Endothelial cell of hepatic sinusoid (primary cell): ENCODE measurements at regions not wholly inside any gene's neighbourhood (a gene's known extent, or its start where the extent isn't known, plus 50 kb on each side); places are given as distances from the start of the nearest gene placed in this dataset.

Source experiments
- in situ Hi-C: cut with HindIII; loops from 2 replicates; pipeline ENCODE4 v1.10.0; 2017; ENCODE audit warnings: low sequenced_read_pairs

DNA sequence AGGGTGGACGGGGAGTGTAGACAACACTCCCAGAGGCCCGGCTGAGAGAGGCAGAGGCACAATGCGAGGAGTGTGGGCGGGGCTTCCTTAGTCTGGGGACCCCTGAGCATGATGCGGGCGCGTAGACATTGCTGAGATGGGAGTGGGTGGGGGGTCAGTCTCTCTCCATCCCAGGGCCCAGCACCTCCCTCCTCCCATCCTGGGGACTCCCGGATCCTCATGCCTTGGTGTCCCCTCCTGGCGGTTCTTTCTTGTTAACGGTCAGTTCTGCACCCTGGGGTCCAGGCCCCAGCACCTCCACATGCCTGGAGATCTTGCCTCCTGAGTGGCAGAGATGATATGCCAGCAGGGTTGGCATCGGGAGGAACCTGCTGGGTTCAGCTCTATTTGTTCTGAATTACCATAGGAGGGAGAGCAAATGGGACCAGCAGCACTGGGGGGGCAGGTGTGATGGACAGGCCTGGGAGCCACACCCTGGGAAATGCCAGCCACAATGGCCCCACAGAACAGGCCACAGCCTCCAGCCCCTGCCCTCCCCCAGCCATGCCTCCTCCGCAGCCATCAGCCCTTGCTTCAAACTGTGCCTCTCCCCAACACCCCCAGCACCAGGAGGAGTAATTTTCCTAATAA lies 55.7 kb downstream of the RTL6 start:
- in situ Hi-C loops: no loop called here

DNA sequence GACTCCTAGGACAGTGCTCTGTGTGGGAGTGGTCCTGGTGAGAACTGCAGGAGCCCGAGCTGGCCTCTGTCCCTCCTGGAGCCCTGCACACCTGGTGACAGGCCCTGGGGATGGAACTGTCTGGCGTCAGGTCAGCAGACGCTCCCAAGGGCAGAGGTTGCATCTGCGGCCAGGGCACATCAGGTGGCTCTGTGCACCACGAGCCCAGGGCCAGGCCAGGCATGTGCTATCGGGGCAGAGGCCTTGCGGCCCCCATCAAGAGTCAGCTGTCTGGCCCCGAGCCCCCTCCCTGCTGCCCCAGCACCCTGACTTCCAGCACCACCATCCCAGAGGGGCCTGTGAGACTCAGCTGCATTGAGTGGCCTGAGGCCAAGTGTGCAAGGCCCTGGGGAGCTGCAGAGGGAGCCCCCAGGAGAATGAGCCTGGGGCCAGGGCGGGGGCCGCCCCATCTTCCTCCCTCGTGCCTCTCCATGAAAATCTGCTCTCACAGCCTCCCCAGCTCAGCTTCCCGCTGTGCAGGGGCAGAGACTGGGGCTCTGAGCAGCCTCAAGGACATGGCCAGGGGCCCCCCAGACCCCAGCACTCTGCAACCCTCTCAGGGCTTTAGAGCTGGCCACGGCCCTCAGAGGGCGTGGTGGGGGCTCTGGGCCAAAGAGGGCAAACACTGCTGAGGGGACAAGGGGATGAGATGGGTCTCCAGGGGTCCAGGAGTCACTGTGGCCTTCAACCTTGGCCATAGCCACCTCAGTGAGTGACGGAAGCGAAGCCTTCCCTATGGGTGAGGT lies 56.4 kb downstream of the RTL6 start:
- in situ Hi-C loops: no loop called here

DNA sequence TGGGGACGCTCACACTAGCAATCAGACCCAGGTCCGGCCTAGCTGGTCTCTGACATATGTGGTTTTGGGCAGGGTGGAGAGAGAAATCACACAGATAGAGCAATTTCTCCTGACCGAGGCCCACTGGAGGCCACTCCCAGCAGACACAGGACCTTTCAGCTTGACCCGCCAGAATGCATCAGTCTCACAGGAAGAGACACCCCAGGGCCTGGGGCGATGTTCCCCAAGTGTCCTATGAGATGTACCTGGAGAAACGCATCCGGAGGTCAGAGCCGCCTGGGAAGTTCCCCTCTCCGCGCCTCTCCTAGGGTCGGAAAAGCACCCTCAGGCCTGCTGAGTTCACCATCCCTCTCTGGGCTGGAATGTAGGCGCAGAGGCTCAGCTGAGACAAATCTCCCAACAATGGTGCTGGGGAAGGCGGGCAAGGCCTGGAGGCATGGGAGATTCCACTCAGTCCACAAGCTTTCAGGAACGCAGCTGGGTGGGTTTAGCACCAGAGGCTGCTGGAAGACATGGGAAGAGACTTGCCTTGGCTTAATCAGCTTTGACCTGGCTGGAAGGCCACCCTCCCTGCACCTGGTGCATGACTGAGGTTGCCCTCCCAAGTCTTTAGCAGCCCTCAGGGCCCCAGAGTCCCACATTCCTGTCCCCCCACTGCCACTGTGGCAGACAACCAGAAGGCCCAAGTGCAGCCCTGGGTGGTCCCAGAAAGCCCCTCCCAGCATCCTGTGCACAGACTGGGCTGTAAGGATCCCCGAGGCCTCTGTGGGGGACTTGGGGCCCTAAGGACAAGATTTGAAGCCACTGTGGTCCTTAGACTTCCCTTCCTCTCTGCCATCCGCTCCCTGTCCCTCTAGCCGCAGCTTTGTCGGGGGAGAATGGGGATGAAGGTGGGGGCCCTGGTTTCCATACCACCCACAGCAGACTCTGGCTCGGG lies 57.5 kb downstream of the RTL6 start:
- in situ Hi-C loops: no loop called here

DNA sequence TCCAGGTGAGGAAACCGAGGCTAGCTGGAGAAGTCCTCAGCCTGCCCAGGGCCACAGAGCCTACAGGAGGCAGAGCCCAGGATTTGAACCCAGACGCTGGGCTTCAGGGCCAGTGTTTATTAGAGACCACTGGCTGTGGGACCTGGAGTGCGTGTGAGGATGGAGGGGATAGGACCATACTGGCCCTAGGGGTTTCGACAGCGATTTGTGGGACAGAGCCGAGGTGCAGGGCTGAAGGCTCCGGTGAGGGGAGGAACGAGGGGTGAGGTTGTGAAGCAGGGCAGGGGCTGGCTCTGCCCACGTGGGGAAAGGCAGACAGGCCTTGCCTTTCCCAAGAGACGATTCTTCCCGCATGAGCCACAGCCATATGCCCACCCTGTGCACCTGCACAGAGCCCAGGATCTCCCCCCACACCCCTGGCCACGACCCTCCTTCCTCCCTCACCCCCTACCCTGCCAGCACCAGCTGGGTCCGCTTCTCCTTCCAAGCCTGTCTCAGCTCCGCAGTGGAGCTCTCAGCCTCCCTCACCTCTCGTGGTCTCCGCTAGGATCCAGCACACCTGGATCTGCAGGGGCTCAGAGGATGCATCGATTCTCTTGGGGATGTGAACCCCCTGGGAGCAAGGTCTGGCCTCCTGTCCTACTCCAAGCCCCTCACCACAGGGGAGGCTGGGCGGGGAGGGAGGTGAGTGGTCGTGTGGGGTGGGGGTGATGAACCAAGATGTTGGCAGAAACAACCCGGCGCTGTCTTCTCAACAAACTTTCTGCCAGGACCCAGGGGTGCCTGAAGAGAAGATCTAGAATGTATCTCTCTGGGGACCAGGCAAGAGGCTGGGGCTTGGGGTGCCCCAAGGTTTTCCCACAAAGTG lies 58.4 kb downstream of the RTL6 start:
- in situ Hi-C loops: loop anchor here (5.0 kb wide), 2 partner anchors 57 to 88 kb away; no protein-coding TSS in a partner anchor

DNA sequence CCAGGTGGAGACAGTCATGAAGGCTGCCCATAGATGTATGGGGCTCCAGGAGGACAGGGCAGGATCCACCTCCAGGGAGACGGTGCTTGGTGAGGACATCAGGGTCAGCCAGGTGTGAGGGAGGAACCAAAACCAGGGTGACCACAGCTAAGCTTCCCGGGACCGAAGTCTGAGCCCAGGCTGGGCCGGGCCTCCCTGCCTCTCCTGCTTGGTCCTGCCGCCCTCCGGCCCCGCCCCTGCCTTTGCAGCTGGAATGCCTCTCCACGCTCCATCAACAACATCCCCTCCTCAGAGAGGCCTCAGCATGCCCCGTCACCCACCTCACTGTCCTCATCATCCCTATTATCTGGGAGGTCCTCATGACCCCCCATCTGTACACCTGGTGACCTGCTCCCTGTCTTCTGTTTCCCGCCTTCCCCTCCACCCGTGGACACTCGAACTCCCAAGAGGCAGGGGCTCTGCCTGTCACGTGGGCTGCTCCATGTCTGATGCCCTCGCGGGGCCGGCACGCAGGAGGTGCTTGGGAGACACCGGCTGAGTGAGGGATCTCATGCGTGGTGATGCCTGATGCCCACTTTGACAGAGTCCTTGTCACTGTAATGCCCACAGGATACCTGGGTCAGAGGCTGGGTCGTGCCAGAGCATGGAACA lies 59.4 kb downstream of the RTL6 start:
- in situ Hi-C loops: loop anchor here (5.0 kb wide), 2 partner anchors 56 to 89 kb away; no protein-coding TSS in a partner anchor

DNA sequence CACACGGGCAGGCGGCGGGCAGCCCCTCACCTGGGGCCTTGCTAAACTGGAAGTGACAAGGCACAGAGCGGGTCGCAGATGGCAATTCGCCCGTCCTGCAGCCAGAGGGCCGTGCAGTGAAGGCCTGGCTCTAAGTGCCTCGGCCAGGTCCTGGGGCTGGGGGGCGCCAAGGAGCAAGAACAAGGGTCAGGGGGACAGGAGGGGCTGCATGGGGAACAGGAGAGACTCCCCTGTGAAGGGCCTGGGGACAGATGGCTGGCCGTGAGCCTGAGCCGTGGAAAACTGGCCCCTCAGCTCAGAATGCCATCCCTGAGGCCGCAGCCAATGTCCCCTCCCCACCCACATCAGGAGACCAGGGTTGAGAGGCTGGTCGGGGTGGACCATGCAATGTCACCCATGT lies 60.0 kb downstream of the RTL6 start:
- in situ Hi-C loops: loop anchor here (5.0 kb wide), 2 partner anchors 56 to 89 kb away; no protein-coding TSS in a partner anchor

DNA sequence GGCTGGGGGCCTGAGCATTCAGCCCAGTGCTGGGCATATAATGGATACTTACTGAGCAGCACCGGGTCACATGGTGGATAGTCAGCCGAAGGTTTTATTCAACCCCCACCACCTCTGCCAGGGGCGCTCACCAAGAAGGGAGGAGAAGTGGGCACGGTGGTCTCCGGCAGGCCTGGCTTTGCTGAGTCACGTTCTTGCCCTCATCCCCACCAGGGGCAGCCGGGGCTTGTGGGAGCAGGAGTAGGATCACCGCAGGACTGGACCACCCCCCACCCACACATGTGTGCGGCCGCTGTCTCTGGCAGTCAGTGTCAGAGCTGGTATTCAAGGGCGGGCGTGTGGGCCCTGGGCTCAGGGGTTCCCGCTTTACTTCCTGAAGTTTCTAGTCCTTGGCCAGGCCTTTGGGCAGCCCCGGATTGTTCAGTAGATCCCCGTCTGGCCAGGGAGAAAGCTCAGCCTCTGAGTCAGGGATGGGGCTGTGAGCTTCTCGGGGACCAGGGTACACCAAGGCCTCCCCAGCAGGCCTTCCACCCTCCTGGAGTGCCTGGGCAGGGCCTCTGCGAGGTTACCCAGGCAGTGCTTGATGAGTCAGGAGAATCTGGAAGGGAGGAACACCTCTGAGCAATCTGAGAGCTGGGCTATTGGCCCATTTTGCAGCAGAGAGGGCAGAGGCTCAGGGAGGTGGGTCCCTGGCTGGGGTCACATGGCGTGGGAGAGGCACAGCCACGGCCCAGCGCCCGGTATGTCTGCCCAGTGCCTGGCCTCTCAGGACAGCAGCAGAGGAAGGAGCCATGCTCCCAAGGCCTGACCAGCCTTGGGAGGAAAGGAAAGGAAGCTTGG lies 60.6 kb downstream of the RTL6 start:
- in situ Hi-C loops: loop anchor here (5.0 kb wide), 2 partner anchors 55 to 90 kb away; no protein-coding TSS in a partner anchor

DNA sequence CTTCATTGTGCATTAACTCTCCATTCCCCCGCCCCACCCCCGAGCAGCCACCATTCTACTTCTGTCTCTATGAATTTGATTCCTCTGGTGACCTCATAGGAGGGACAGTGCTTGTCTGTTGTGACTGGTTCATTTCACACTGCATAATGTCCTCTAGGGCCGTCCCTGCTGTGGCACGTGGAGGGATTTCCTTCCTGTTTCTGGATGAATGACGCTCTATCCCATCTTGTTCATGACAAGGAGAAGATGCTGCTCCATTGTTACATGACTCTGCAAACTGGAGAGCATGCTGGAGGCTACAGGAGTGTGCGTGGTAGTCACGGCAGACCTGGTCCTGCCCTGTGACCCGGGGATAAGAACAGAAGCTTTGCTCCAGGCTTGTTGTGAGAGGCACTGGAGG lies 61.3 kb downstream of the RTL6 start:
- in situ Hi-C loops: loop anchor here (5.0 kb wide), 2 partner anchors 54 to 91 kb away; no protein-coding TSS in a partner anchor

DNA sequence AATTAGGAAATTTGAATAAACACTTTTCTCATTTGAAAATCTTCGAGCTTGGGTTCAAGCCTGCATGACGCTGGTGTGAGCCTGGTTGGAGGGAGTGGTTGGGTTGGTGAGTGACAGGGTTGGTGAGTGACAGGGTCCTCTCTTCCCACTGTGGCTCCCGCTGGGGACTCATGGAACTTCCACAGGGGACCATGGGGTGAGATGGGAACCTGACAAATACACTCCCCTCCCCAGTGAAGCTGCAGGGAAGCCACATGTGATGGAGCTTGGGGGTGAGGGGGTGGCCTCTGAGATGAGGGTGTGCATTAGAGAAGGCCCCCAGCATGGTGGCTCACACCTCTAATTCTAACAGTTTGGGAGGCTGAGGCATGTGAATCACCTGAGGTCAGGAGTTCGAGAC lies 66.8 kb downstream of the RTL6 start:
- in situ Hi-C loops: no loop called here

DNA sequence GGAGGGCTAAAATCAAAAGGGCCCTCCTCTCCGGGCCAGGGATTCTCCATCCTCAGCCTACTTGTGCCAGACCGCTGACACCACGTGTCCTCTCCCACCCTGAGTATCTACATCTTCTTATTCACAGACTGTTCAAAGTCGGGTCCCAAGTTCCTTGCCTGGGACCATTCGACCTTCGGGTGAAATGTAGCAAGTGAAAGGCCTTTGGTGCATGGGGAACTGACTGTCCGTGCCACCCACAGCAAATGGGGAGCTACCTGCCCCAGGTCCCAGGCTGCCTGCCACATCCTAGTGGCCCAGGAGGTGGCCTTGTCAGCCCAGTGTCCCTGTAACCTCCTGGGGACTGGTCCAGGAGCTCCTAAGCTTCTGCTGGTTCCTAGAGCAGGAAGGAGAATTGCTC lies 67.3 kb downstream of the RTL6 start:
- in situ Hi-C loops: no loop called here

DNA sequence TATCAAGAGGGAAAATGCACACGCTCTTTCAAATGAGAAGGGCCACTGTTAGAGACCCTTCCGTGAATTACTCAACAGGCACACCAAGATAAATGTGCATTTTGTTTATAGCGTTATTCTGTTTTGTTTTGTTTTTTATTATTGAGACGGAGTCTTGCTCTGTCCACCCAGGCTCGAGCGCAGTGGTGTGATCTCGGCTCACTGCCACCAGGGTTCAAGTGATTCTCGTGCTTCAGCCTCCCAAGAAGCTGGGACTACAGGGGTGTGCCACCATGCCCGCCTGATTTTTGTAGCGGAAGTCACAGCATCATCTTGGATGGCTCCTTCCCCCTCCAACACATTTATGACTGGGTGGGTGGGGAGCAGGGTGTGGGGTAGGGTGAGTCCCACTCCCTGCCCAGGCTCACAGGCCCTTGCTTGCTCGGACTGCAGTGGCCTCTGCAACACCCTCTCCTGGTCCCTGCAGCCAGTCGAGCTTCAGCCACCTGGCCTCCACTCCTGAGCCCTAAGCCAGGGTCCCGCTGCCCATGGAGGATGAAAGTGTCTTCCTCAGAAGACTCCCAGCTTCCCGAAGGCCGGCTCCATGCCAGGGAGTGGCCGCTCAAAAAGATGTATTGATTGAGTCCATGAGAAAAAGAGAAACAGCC lies 68.0 kb downstream of the RTL6 start:
- in situ Hi-C loops: no loop called here

DNA sequence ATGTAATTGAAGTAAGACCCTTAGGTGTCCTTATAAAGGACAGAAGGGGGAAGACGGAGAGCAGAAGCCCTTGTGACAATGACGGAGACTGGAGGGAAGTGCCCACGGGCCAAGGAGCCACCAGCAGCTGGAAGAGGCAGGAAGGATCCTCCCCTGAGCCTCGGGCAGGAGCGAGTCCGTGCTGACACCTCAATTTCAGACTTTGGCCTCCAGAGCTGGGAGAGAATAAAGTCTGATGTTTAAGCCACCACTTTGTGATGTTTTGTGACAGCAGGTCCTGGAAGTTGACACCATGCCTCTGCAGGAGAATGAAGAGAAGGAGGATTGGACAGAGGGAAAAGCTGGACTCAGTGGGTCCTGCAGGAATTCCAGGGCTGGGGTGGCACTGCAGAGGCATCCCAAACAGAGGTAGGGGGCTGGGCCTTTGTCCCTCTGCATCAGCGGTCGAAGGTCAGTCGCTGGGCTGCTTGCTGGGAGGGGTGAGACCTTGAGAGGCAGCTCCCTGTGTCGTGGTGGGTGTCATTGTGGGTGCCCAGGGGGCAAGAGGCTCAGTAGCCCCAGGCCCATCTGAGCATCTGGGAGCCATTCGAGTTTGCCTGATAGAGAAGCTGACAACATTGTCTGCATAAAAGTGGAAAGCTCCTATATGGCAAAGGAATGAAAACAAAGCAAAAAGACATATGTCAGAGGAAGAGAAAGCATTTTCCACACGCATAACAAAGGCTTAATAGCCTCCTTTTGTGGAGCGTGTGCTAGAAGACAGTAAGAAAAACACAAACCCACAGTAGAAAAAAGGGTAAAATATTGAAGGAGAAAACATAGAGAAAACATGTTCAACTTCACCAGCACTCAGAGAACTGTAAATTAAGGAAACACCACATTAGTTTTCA lies 68.8 kb downstream of the RTL6 start:
- in situ Hi-C loops: no loop called here

DNA sequence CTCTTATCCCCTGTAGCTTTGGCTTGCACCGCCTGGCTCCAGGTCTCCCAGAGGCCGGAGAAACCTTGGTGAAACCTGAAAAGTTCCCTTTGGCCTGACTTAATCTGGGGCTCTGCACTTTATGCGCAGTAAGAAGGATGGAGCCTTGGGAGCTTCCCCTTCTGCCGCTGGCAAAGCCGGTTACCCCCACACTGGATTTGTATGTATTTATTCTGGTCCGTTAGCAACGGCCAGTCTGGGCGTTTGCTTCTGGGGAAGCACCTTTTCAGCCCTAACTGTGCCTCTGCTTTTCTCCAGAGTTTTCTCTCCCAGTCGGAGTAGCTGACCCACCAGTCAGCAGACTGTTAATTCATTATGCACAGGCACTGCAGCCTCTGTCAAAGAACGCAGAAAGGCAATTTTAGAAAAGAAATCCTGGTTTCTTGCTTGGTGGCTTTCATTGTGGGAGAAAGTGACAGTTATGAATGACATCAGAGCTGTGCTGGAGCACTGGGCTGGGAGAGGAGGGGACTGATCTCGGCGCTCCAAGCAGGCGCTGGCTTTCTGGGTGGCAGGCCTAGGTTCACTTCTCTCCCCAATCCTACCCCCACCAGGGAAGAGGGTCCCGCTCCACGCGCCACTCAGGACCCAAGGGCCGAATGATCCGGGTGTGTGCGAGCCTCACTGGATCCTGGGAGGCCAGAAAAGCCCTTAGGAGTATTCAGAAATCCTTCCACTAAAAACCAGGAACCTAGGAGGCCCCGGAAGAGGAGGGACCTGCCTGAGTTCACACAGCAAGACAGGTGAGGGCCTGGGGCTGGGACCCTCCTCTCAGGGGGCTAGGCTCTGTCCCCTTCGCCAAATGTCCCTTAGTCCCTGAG lies 70.2 kb downstream of the RTL6 start:
- in situ Hi-C loops: no loop called here

DNA sequence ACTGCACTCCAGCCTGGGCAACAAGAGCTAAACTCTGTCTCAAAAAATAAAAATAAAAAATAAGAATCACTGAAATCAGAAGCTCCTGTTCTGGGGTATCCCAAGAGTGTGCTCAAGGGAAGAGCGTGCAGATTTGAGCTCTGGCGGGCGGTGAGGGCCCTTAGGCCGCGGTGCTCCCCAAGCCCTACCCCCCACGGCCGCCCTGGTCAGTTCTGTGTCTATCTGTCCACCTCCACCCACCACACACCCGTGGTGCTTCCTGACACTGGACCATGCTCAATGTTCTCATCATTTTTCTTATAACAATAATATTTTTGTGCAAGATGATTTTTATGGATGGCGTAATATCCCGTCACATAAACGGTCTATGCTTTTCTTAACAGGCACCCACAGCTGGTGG lies 71.1 kb downstream of the RTL6 start:
- in situ Hi-C loops: no loop called here

DNA sequence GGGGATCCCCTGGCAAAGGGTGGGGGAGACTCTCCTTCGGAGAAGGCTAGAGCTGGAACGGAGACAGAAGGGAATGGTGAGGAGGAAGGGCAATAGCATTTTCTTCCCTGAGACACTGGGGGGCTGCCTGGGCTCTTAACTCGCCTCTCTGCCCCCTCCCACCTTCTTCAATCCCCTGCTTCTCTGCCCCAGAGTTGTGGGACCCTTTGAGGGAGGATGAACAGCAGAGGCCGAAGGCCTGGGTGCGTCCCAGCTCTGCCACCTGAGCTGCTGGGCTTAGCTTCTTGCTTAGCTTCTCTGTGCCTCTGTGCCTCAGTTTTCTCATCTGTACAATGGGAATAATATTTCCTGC lies 72.4 kb downstream of the RTL6 start:
- in situ Hi-C loops: no loop called here

DNA sequence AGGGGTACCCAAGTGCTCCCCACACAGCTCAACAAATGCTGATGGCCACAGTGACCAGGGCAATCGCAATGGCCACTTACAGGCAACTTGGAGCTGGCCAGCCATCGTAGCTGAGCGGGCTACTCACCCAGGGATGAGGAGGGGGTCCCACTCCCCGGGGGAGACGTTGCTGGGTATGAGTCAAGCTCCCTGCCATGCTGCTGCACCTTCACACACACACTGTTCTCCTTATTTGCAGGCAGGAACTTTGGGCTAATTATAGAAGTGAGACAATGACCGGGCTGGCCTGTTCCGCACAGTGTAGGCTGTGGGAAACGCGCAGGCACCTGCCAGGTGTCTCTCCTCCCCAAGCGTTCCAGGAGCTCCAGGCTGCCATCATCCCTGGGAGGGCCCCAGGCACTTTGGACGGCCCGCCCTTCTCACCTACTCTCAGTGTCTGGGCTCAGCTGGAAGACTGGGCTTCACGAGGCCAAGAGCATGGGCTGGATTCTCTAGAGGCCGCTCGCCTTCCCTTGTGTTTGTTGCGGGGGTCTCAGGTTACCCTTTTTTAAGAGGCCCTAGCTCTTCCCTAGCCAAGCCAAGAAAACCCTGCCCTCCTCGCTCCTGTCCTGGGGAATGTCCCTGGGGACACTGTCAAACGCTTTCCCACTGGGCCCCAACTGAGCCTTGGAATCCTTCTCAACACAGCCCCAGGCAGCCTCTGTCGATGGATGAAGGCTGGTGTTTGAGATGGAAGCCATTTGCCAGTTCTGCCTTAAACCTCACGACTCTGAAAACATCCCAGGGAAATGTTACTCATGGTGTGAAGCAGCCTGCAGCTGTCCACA lies 73.0 kb downstream of the RTL6 start:
- in situ Hi-C loops: no loop called here
